WTC11 (cell line): ENCODE measurements at regions not wholly inside any gene's neighbourhood (a gene's known extent, or its start where the extent isn't known, plus 50 kb on each side); places are given as distances from the start of the nearest gene placed in this dataset.

Experiments used
- ATF6 ChIP-seq: sonication (generic); formaldehyde crosslinking; IDR thresholded peaks from 2 replicates; pipeline ENCODE4 v1.8.1; 2023; ENCODE audit warnings: mild to moderate bottlenecking, missing genetic modification reagents
- CREB1 ChIP-seq: sonication (generic); formaldehyde crosslinking; IDR thresholded peaks from 2 replicates; pipeline ENCODE4 v1.8.0; 2023; ENCODE audit warnings: mild to moderate bottlenecking, missing genetic modification reagents
- CREM ChIP-seq: sonication (generic); formaldehyde crosslinking; IDR thresholded peaks from 2 replicates; pipeline ENCODE4 v1.8.1; 2022; ENCODE audit warnings: mild to moderate bottlenecking, missing genetic modification reagents, moderate library complexity
- CTCF ChIP-seq: fragments of 200-600 bp; IDR thresholded peaks from 2 replicates; pipeline ENCODE4 v1.8.0; 2022; ENCODE audit warnings: antibody characterized with exemption
- E2F5 ChIP-seq: sonication (generic); formaldehyde crosslinking; IDR thresholded peaks from 2 replicates; pipeline ENCODE4 v1.8.1; 2022; ENCODE audit warnings: mild to moderate bottlenecking, moderate library complexity, missing genetic modification reagents
- ETV6 ChIP-seq: sonication (generic); formaldehyde crosslinking; IDR thresholded peaks from 2 replicates; pipeline ENCODE4 v1.8.1; 2022; ENCODE audit warnings: mild to moderate bottlenecking, missing genetic modification reagents
- FOXP1 ChIP-seq: sonication (generic); formaldehyde crosslinking; IDR thresholded peaks from 2 replicates; pipeline ENCODE4 v1.8.0; 2022; ENCODE audit warnings: missing genetic modification reagents, mild to moderate bottlenecking, moderate library complexity, borderline replicate concordance
- MAX ChIP-seq: sonication (generic); formaldehyde crosslinking; IDR thresholded peaks from 2 replicates; pipeline ENCODE4 v1.8.0; 2022; ENCODE audit warnings: mild to moderate bottlenecking, missing genetic modification reagents
- MYBL2 ChIP-seq: sonication (generic); formaldehyde crosslinking; IDR thresholded peaks from 2 replicates; pipeline ENCODE4 v1.8.1; 2023; ENCODE audit warnings: mild to moderate bottlenecking, moderate library complexity, missing genetic modification reagents
- NR2C2 ChIP-seq: sonication (generic); formaldehyde crosslinking; IDR thresholded peaks from 2 replicates; pipeline ENCODE4 v1.8.0; 2022; ENCODE audit warnings: mild to moderate bottlenecking, missing genetic modification reagents
- RORB ChIP-seq: fragments of 250-450 bp; sonication (Bioruptor Pico); IDR thresholded peaks from 2 replicates; pipeline ENCODE4 v1.9.0; 2021; ENCODE audit warnings: mild to moderate bottlenecking
- ZNF121 ChIP-seq: sonication (generic); formaldehyde crosslinking; IDR thresholded peaks from 2 replicates; pipeline ENCODE4 v1.8.0; 2023; ENCODE audit warnings: missing genetic modification reagents

GRCh38 chr2:117698819-117699218 lies 115.7 kb upstream of the DDX18 start:
- no peak for TF ChIP-seq CREB1 (CRISPR knock-in tag)
- TF ChIP-seq ZNF121 (CRISPR knock-in tag), result no peak
- no peak for TF ChIP-seq MAX (CRISPR knock-in tag)
- TF ChIP-seq FOXP1 (CRISPR knock-in tag), result no peak
- no peak for TF ChIP-seq CREM (CRISPR knock-in tag)
- TF ChIP-seq CTCF, result no peak
- TF ChIP-seq NR2C2 (CRISPR knock-in tag), result no peak
- TF ChIP-seq ETV6 (CRISPR knock-in tag), result no peak
- TF ChIP-seq MYBL2 (CRISPR knock-in tag), result no peak
- TF ChIP-seq ATF6 (CRISPR knock-in tag), result no peak
- no peak for TF ChIP-seq E2F5
- no peak for TF ChIP-seq RORB (CRISPR knock-in tag)
